ENCODE measurements at regions not wholly inside any gene's neighbourhood (a gene's known extent, or its start where the extent isn't known, plus 50 kb on each side); places are given as distances from the start of the nearest gene placed in this dataset.
"Not testable (repeated sequence)": the region's sequence is repeated elsewhere in the genome, so short reads cannot be mapped to it uniquely, and the experiment has no call there.

GRCh38 chr9:63776220-63776619 is 1508.8 kb downstream of the FOXD4L5 start:
- not testable (repeated sequence) for TF ChIP-seq CTCF, POLR2AphosphoS5 (IDR thresholded peaks at IDR 0.05)

Measured in transverse colon (tissue), 4 donors.